Mucosa of rectum (tissue), 2 donors: ENCODE measurements at regions not wholly inside any gene's neighbourhood (a gene's known extent, or its start where the extent isn't known, plus 50 kb on each side); places are given as distances from the start of the nearest gene placed in this dataset.

Experiments used
- H3K27ac ChIP-seq, 2 donors: one replicate each; pipeline ENCODE4 v1.7.0; 2013; ENCODE audit warnings: inconsistent platforms in 2 of 2, low read depth in 2 of 2, low read length in 2 of 2
- H3K27me3 ChIP-seq, 2 donors: one replicate each; pipeline ENCODE4 v1.7.0; 2013; ENCODE audit warnings: low read length in 2 of 2; ENCODE audit not compliant: control insufficient read depth in 2 of 2, insufficient read depth in 2 of 2
- H3K36me3 ChIP-seq, 2 donors: one replicate each; pipeline ENCODE4 v1.7.0; 2013; ENCODE audit warnings: low read length in 2 of 2; ENCODE audit not compliant: control insufficient read depth in 2 of 2, insufficient read depth in 2 of 2
- H3K4me1 ChIP-seq, 2 donors: one replicate each; pipeline ENCODE4 v1.7.0; 2013; ENCODE audit warnings: low read length in 2 of 2, mild to moderate bottlenecking in 1 of 2; ENCODE audit not compliant: control insufficient read depth in 2 of 2, insufficient read depth in 2 of 2
- H3K4me3 ChIP-seq, 2 donors: one replicate each; pipeline ENCODE4 v1.7.0; 2013; ENCODE audit warnings: low read length in 2 of 2
- H3K9ac ChIP-seq, 2 donors: one replicate each; pipeline ENCODE4 v1.7.0; 2013; ENCODE audit warnings: low read length in 2 of 2, low read depth in 1 of 2, mild to moderate bottlenecking in 1 of 2
- H3K9me3 ChIP-seq, 2 donors: one replicate each; pipeline ENCODE4 v1.7.0; 2013; ENCODE audit warnings: low read length in 2 of 2; ENCODE audit not compliant: control insufficient read depth in 2 of 2
- donor health status: healthy.
- donor health status: Normal muscosa, but diverticular disease.

GRCh38 chr14:101039755-101040138 lies 136.2 kb upstream of the RTL1 start:
- Histone ChIP-seq H3K27me3 (no peaks in the 10 kb centered on the region), H3K9me3 (no peaks in the 10 kb centered on the region), H3K9ac (no peak overlapping the region), H3K4me1 (no peaks in the 10 kb centered on the region), H3K27ac (no peak overlapping the region), H3K36me3 (no peaks in the 10 kb centered on the region), H3K4me3 (no peak overlapping the region)

- no peaks in the 10 kb centered on the region for H3K4me1 ChIP-seq
- no peak overlapping the region for H3K9ac ChIP-seq
- H3K27ac ChIP-seq = no peak overlapping the region
- H3K4me3 ChIP-seq = no peak overlapping the region
- H3K36me3 ChIP-seq = no peaks in the 10 kb centered on the region
- no peaks in the 10 kb centered on the region for H3K27me3 ChIP-seq
- no peaks in the 10 kb centered on the region for H3K9me3 ChIP-seq
Measured at GRCh38 chr14:101040538-101041442, 137.3 kb upstream of the RTL1 start.

GRCh38 chr14:101043891-101044290 lies 140.4 kb upstream of the RTL1 start:
- Histone ChIP-seq H3K36me3 (no peaks in the 10 kb centered on the region), H3K9ac (no peak overlapping the region), H3K27ac (no peak overlapping the region), H3K9me3 (no peaks in the 10 kb centered on the region), H3K4me3 (no peak overlapping the region), H3K27me3 (no peaks in the 10 kb centered on the region), H3K4me1 (no peaks in the 10 kb centered on the region)

- H3K27me3 ChIP-seq = no peaks in the 10 kb centered on the region
- no peaks in the 10 kb centered on the region for H3K4me1 ChIP-seq
- H3K4me3 ChIP-seq = no peak overlapping the region
- H3K27ac ChIP-seq = no peak overlapping the region
- H3K9me3 ChIP-seq = no peaks in the 10 kb centered on the region
- H3K36me3 ChIP-seq = no peaks in the 10 kb centered on the region
- no peak overlapping the region for H3K9ac ChIP-seq
Measured at GRCh38 chr14:101044741-101045140, 141.2 kb upstream of the RTL1 start.

- H3K4me3 ChIP-seq = no peak overlapping the region
- no peak overlapping the region for H3K27ac ChIP-seq
- H3K9me3 ChIP-seq = no peaks in the 10 kb centered on the region
- H3K27me3 ChIP-seq = no peaks in the 10 kb centered on the region
- H3K4me1 ChIP-seq = no peaks in the 10 kb centered on the region
- H3K36me3 ChIP-seq = no peaks in the 10 kb centered on the region
- no peak overlapping the region for H3K9ac ChIP-seq
Measured at GRCh38 chr14:101045511-101045910, 142.0 kb upstream of the RTL1 start.

GRCh38 chr14:101046071-101046470 lies 142.5 kb upstream of the RTL1 start:
- H3K4me1 ChIP-seq = no peaks in the 10 kb centered on the region
- no peaks in the 10 kb centered on the region for H3K36me3 ChIP-seq
- no peaks in the 10 kb centered on the region for H3K9me3 ChIP-seq
- no peak overlapping the region for H3K4me3 ChIP-seq
- no peak overlapping the region for H3K9ac ChIP-seq
- no peak overlapping the region for H3K27ac ChIP-seq
- H3K27me3 ChIP-seq = no peaks in the 10 kb centered on the region

GRCh38 chr14:101047326-101047725 lies 143.8 kb upstream of the RTL1 start:
- Histone ChIP-seq H3K9me3 (no peaks in the 10 kb centered on the region), H3K4me3 (no peak overlapping the region), H3K36me3 (no peaks in the 10 kb centered on the region), H3K9ac (no peak overlapping the region), H3K27ac (no peak overlapping the region), H3K4me1 (no peaks in the 10 kb centered on the region), H3K27me3 (no peaks in the 10 kb centered on the region)

- Histone ChIP-seq H3K36me3 (no peaks in the 10 kb centered on the region), H3K9me3 (no peaks in the 10 kb centered on the region), H3K27me3 (no peaks in the 10 kb centered on the region), H3K4me1 (no peaks in the 10 kb centered on the region), H3K27ac (no peak overlapping the region), H3K9ac (no peak overlapping the region), H3K4me3 (no peak overlapping the region)
Measured at GRCh38 chr14:101048766-101049165, 145.2 kb upstream of the RTL1 start.

- no peak overlapping the region for H3K4me3 ChIP-seq
- no peaks in the 10 kb centered on the region for H3K27me3 ChIP-seq
- H3K9me3 ChIP-seq = no peaks in the 10 kb centered on the region
- no peak overlapping the region for H3K9ac ChIP-seq
- H3K27ac ChIP-seq = no peak overlapping the region
- H3K36me3 ChIP-seq = no peaks in the 10 kb centered on the region
- H3K4me1 ChIP-seq = no peaks in the 10 kb centered on the region
Measured at GRCh38 chr14:101049511-101049910, 146.0 kb upstream of the RTL1 start.

GRCh38 chr14:101049942-101050341 lies 146.4 kb upstream of the RTL1 start:
- no peaks in the 10 kb centered on the region for H3K4me1 ChIP-seq
- H3K36me3 ChIP-seq = no peaks in the 10 kb centered on the region
- no peak overlapping the region for H3K27ac ChIP-seq
- H3K9ac ChIP-seq = no peak overlapping the region
- H3K9me3 ChIP-seq = no peaks in the 10 kb centered on the region
- no peak overlapping the region for H3K4me3 ChIP-seq
- H3K27me3 ChIP-seq = no peaks in the 10 kb centered on the region
